Gastrocnemius medialis (tissue), 4 donors: ENCODE measurements at regions not wholly inside any gene's neighbourhood (a gene's known extent, or its start where the extent isn't known, plus 50 kb on each side); places are given as distances from the start of the nearest gene placed in this dataset.

Experiments
- ATAC-seq, 2 donors: fragments of 150-250 bp; one replicate each; pipeline ENCODE4 v1.9.1; 2016
- DNase-seq, 2 donors: peaks; one replicate each; pipeline ENCODE4 v3.0.0-alpha.2; 2019
- H3K27ac ChIP-seq, 4 donors: fragments of 200-600 bp; sonication (generic); 1 replicate in 1 of 4; 2 replicates in 3 of 4; pipeline ENCODE4 v1.5.1; 2016 to 2018; ENCODE audit warnings: mild to moderate bottlenecking in 2 of 4, moderate library complexity in 1 of 4
- H3K27me3 ChIP-seq, 3 donors: fragments of 200-600 bp; sonication (generic) in 2 of 3; 1 replicate in 1 of 3; 2 replicates in 2 of 3; pipeline versions ENCODE4 v1.5.1 to v1.6.0; 2016 to 2019; ENCODE audit warnings: mild to moderate bottlenecking in 1 of 3, moderate library complexity in 1 of 3
- H3K36me3 ChIP-seq, 2 donors: fragments of 200-600 bp; sonication (generic) in 1 of 2; one replicate each; pipeline ENCODE4 v1.5.1; 2017 to 2018
- H3K4me1 ChIP-seq, 2 donors: fragments of 200-600 bp; sonication (generic) in 1 of 2; one replicate each; pipeline ENCODE4 v1.5.1; 2016 to 2017; ENCODE audit warnings: mild to moderate bottlenecking in 2 of 2
- H3K4me3 ChIP-seq, 4 donors: fragments of 200-600 bp; sonication (generic) in 3 of 4; 1 replicate in 1 of 4; 2 replicates in 3 of 4; pipeline ENCODE4 v1.5.1; 2016 to 2019; ENCODE audit warnings: mild to moderate bottlenecking in 2 of 4
- H3K9me3 ChIP-seq, 3 donors: fragments of 200-600 bp; sonication (generic) in 2 of 3; 1 replicate in 1 of 3; 2 replicates in 2 of 3; pipeline ENCODE4 v1.5.1; 2016 to 2019
- POLR2A ChIP-seq, 2 donors: fragments of 450-650 bp; IDR thresholded peaks; one replicate each; pipeline ENCODE4 v1.6.1; 2017; ENCODE audit warnings: antibody characterized with exemption in 2 of 2, mild to moderate bottlenecking in 2 of 2, moderate library complexity in 2 of 2
- in situ Hi-C, 4 donors: fragments of 200-750 bp; cut with MboI; loops; one replicate each; pipeline versions ENCODE4 v1.15.0 to v1.8.0; 2017; ENCODE audit warnings: low sequenced_read_pairs in 4 of 4
- intact Hi-C: fragments of 100-400 bp; cut with DNase I; formaldehyde crosslinking; loops from one replicate; pipeline ENCODE4 v1.15.1; 2023; ENCODE audit warnings: low total_unique reads
- TF ChIP-seq, protein P1 (sequence below), 5 experiments: fragments of 450-650 bp in 3 of 5; fragments of 200-600 bp in 2 of 5; sonication (generic) in 2 of 5; IDR thresholded peaks in 4 of 5; conservative IDR thresholded peaks in 1 of 5; 1 replicate in 4 of 5; 2 replicates in 1 of 5; pipeline ENCODE4 v1.5.1; 2016 to 2019; ENCODE audit warnings: antibody characterized with exemption in 5 of 5, mild to moderate bottlenecking in 3 of 5, moderate library complexity in 3 of 5

DNA sequence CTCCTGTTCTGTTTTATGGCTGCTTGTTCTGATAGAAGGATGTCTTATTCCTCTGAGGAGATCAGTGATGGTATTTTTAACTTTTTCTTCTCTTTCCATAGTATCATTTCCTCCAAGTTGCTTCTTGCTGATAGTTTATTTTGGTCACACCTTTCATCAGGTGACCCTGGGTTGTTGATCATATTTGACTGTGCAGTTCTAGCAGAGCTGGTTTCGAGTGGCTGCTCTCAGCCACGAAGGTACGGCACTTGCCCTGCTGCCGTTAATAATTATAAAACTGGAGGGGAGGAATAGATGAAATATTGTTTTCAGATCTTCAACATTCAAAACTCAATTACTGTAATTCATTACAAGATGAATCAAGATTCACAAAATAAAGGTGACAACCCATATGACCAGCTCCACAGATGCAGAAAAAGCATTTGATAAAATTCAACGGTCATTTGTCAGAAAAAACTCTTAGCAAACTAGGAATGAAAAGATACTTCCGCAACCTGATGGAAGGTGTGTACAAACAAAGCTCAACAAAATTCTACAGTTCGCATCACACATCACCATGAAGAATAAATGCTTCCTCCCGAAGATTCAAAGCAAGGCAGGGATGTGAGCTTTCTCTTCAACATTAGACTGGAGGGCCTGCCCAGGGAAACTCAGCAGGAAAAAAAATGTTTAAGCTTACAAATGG lies 59.2 kb upstream of the RTL6 start:
- no peaks in the 10 kb centered on the region for H3K4me1 ChIP-seq
- intact Hi-C loops = no loop called here
- no peaks in the 10 kb centered on the region for H3K36me3 ChIP-seq
- no peaks in the 10 kb centered on the region for H3K9me3 ChIP-seq
- TF ChIP-seq, protein P1, sequence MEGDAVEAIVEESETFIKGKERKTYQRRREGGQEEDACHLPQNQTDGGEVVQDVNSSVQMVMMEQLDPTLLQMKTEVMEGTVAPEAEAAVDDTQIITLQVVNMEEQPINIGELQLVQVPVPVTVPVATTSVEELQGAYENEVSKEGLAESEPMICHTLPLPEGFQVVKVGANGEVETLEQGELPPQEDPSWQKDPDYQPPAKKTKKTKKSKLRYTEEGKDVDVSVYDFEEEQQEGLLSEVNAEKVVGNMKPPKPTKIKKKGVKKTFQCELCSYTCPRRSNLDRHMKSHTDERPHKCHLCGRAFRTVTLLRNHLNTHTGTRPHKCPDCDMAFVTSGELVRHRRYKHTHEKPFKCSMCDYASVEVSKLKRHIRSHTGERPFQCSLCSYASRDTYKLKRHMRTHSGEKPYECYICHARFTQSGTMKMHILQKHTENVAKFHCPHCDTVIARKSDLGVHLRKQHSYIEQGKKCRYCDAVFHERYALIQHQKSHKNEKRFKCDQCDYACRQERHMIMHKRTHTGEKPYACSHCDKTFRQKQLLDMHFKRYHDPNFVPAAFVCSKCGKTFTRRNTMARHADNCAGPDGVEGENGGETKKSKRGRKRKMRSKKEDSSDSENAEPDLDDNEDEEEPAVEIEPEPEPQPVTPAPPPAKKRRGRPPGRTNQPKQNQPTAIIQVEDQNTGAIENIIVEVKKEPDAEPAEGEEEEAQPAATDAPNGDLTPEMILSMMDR (IDR thresholded peaks at IDR 0.05 in 4 of 5, conservative IDR thresholded peaks at IDR 0.05 in 1 of 5) = no peak
- TF ChIP-seq POLR2A (IDR thresholded peaks at IDR 0.05) = no peak
- in situ Hi-C loops = no loop called here
- no peak overlapping the region for H3K27ac ChIP-seq
- H3K4me3 ChIP-seq = no peak overlapping the region
- peaks cover 0 to 14% (median 6%) of the 10 kb centered on the region in 3 donors for H3K27me3 ChIP-seq
- DNase-seq = no peak
- ATAC-seq = no peak

DNA sequence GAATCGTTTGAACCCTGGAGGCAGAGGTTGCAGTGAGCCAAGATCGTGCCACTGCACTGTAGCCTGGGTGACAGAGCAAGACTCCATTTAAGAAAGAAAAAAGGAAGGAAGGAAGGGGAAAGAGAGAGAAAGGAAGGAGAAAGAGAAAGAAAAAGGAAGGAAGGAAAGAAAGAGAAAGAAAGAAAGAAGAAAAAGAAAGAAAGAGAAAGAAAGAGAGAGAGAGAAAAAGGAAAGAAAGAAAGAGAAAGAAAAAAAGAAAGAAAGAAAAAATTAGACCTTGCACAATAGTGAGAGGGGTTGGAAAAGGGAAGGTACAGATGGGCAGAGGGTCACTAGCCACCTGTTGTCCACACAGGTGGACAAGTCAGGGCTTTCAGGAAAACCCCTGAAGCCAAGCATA lies 57.6 kb upstream of the RTL6 start:
- H3K9me3 ChIP-seq = no peaks in the 10 kb centered on the region
- intact Hi-C loops = no loop called here
- peaks cover 2 to 3% of the 10 kb centered on the region in 2 donors for H3K4me1 ChIP-seq
- H3K27me3 ChIP-seq = peaks cover 0 to 14% (median 6%) of the 10 kb centered on the region in 3 donors
- H3K27ac ChIP-seq = no peak overlapping the region
- H3K4me3 ChIP-seq = no peak overlapping the region
- ATAC-seq (no peak), DNase-seq (no peak)
- H3K36me3 ChIP-seq = no peaks in the 10 kb centered on the region
- TF ChIP-seq, protein P1 (IDR thresholded peaks at IDR 0.05 in 4 of 5, conservative IDR thresholded peaks at IDR 0.05 in 1 of 5) = no peak
- TF ChIP-seq POLR2A (IDR thresholded peaks at IDR 0.05) = no peak
- in situ Hi-C loops = no loop called here

DNA sequence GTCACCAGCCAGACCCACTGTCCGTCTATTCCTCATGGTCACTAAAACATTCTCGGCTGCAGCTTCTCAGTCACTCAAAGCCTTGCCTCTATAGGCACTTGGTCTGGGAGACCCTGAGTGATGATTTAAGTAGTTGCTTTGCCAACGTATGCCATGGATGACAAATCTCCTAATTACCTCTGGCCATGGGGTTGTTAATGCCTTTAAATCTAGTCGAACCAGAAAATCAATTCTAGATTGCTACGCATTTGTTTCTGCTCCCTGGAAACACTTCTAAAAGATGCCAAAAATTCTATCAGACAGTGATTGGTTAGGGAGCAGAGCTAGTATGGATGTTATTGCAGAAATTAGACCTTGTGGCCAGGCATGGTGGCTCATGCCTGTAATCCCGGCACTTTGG lies 57.0 kb upstream of the RTL6 start:
- DNase-seq (no peak), ATAC-seq (no peak)
- TF ChIP-seq, protein P1 (IDR thresholded peaks at IDR 0.05 in 4 of 5, conservative IDR thresholded peaks at IDR 0.05 in 1 of 5) = no peak
- TF ChIP-seq POLR2A (IDR thresholded peaks at IDR 0.05) = no peak
- peaks cover 2 to 3% of the 10 kb centered on the region in 2 donors for H3K4me1 ChIP-seq
- no peaks in the 10 kb centered on the region for H3K36me3 ChIP-seq
- no peaks in the 10 kb centered on the region for H3K9me3 ChIP-seq
- peaks cover 0 to 14% (median 6%) of the 10 kb centered on the region in 3 donors for H3K27me3 ChIP-seq
- in situ Hi-C loops = no loop called here
- no peak overlapping the region for H3K27ac ChIP-seq
- H3K4me3 ChIP-seq = no peak overlapping the region
- intact Hi-C loops = no loop called here

DNA sequence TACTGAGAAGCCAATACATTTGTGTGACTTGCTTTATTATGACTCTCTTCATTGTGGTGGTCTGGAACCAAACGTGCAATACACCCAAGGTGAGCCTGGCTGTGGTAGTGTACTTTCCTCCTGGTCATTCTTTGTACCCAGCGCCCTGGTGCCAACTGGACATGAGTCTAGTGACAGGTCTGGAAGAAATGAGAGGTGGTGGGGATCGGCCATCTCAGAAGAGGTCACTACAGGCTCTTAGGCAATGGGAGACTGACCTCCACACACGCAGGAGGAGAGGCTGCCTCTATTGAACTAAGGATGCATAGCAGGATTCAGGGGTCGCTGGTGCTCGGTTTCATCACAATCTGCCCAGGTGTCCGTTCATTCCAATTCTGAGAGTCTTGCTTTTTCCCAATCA lies 56.4 kb upstream of the RTL6 start:
- no peaks in the 10 kb centered on the region for H3K9me3 ChIP-seq
- in situ Hi-C loops (no loop called here), intact Hi-C loops (no loop called here)
- peaks cover 2 to 3% of the 10 kb centered on the region in 2 donors for H3K4me1 ChIP-seq
- peaks cover 0 to 14% (median 6%) of the 10 kb centered on the region in 3 donors for H3K27me3 ChIP-seq
- H3K27ac ChIP-seq = no peak overlapping the region
- H3K36me3 ChIP-seq = no peaks in the 10 kb centered on the region
- DNase-seq (no peak), ATAC-seq (no peak)
- H3K4me3 ChIP-seq = no peak overlapping the region
- TF ChIP-seq, protein P1 (IDR thresholded peaks at IDR 0.05 in 4 of 5, conservative IDR thresholded peaks at IDR 0.05 in 1 of 5) = no peak
- TF ChIP-seq POLR2A (IDR thresholded peaks at IDR 0.05) = no peak
